Heart left ventricle (tissue), 16 donors: ENCODE measurements at regions not wholly inside any gene's neighbourhood (a gene's known extent, or its start where the extent isn't known, plus 50 kb on each side); places are given as distances from the start of the nearest gene placed in this dataset.
A peak's percentile ranks its signal among the peaks of the same experiment; 100 is the strongest.

ENCODE experiments used
- ATAC-seq, 4 donors: fragments of 200-7000 bp; cut with Tn5 transposase; one replicate each; pipeline ENCODE4 v1.9.1; 2020 to 2022; ENCODE audit warnings: moderate library complexity in 4 of 4, mild to moderate bottlenecking in 3 of 4, moderate number of reproducible peaks in 1 of 4
- DNase-seq, 5 donors: peaks; one replicate each; pipeline ENCODE4 v3.0.0-alpha.2; 2020
- H3K27ac ChIP-seq, 12 donors: fragments of 200-600 bp; sonication (generic) in 4 of 12; one replicate each; pipeline versions ENCODE4 v1.5.0 to v1.8.0; 2016 to 2022; ENCODE audit warnings: mild to moderate bottlenecking in 2 of 12
- H3K27me3 ChIP-seq, 9 donors: fragments of 200-600 bp; sonication (generic) in 2 of 9; one replicate each; pipeline versions ENCODE4 v1.5.1 to v1.8.0; 2016 to 2022; ENCODE audit warnings: mild to moderate bottlenecking in 3 of 9
- H3K36me3 ChIP-seq, 9 donors: fragments of 200-600 bp; sonication (generic) in 2 of 9; one replicate each; pipeline versions ENCODE4 v1.5.0 to v1.8.0; 2018 to 2022; ENCODE audit warnings: mild to moderate bottlenecking in 2 of 9
- H3K4me1 ChIP-seq, 12 donors: fragments of 200-600 bp; sonication (generic) in 4 of 12; one replicate each; pipeline versions ENCODE4 v1.5.0 to v1.8.0; 2016 to 2022; ENCODE audit warnings: mild to moderate bottlenecking in 3 of 12
- H3K4me3 ChIP-seq, 12 donors: fragments of 200-600 bp; sonication (generic) in 4 of 12; one replicate each; pipeline versions ENCODE4 v1.5.0 to v1.8.0; 2017 to 2022; ENCODE audit warnings: mild to moderate bottlenecking in 9 of 12, moderate library complexity in 4 of 12
- H3K9me3 ChIP-seq, 12 donors: fragments of 200-600 bp; sonication (generic) in 4 of 12; one replicate each; pipeline versions ENCODE4 v1.5.0 to v1.8.0; 2016 to 2022; ENCODE audit warnings: mild to moderate bottlenecking in 1 of 12
- POLR2A ChIP-seq, 2 donors: fragments of 450-650 bp; IDR thresholded peaks; one replicate each; pipeline ENCODE4 v1.6.1; 2017; ENCODE audit warnings: antibody characterized with exemption in 2 of 2, mild to moderate bottlenecking in 2 of 2, moderate library complexity in 2 of 2
- WGBS, 4 donors: extraction: QIAGEN DNeasy Blood & Tissue Kit in 2 of 4; methylation state at CpG; one replicate each; pipeline versions ENCODE4 v1.1.5 to v1.1.7; 2013 to 2018; 5-methylcytosine and 5-hydroxymethylcytosine counted together
- intact Hi-C, 10 donors: fragments of 100-400 bp; cut with DNase I; formaldehyde crosslinking; loops; one replicate each; pipeline versions ENCODE4 v1.11.1 to v1.14.2; 2022
- TF ChIP-seq, protein P1 (sequence below), 12 donors: fragments of 200-600 bp; sonication (generic) in 4 of 12; IDR thresholded peaks; one replicate each; pipeline versions ENCODE4 v1.5.0 to v1.8.0; 2018 to 2022; ENCODE audit warnings: antibody characterized with exemption in 12 of 12, mild to moderate bottlenecking in 5 of 12
- donor health status: ischemic (EF 13 %, LVEDD 7.1; RV severe dilation, severe dysfunction).
- donor health status: healthy with polysubstance abuse.
- donor health status: DM: no; HTN: yes; CAD: no.
- donor health status: DM: no; HTN: no; CAD: no.
- donor health status: ischemic (EF 25% LVEDD 6.9; RV normal size, moderate dysfunction).
- donor health status: ischemic (EF 25% LVEDD 5.7; RV mildly dilated, moderate dysfunction).
- donor health status: healthy.
- donor health status: DM: yes; HTN: yes; CAD: no.
- donor health status: ischemic (EF 35%, LVEDD 5.7; RV mildly dilated, moderate dysfunction).
- donor health status: nonischemic (EF 11% LVEDD 7.7; RV severe dilation, severe dysfunction).
- donor health status: DM: yes; HTN: yes; CAD: no.
- donor health status: PGD.
- donor health status: ischemic (EF 29% LVEDD 5.4; RV normal size, mild dysfunction).
- donor health status: nonischemic (EF 23%, LVEDD 6.1; RV moderate dilation, normal function).

DNA sequence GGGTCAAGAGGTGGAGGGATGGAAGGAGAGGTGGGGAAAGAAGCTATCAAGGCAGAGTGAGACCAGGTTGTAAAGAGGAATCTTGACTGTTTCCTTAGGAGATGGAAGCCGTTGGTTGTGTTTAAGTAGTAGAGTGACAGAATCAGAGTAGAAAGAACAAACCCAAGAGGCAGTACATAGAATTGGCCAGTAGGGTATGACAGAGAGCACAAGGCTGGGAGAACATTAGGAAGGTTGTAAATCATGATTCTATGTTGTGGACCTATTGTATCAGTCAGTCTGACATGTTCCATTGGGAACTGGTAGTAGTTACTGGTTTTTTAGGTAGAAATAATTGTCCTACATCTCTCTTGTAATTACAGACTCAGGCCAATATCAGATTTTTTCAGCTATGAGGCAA, 486.9 kb upstream of the USP24 start:
- intact Hi-C loops, result loop anchor here in 2 of 10 donors (5.0 to 10.0 kb wide), 2 partner anchors 875 to 883 kb away; partner anchors contain the start of gene PLPP3 (in 1 of the 2)
- WGBS, 4 donors, result 67 to 79% (median 77%) methylated on average over 1 of the region's 1 CpG

DNA sequence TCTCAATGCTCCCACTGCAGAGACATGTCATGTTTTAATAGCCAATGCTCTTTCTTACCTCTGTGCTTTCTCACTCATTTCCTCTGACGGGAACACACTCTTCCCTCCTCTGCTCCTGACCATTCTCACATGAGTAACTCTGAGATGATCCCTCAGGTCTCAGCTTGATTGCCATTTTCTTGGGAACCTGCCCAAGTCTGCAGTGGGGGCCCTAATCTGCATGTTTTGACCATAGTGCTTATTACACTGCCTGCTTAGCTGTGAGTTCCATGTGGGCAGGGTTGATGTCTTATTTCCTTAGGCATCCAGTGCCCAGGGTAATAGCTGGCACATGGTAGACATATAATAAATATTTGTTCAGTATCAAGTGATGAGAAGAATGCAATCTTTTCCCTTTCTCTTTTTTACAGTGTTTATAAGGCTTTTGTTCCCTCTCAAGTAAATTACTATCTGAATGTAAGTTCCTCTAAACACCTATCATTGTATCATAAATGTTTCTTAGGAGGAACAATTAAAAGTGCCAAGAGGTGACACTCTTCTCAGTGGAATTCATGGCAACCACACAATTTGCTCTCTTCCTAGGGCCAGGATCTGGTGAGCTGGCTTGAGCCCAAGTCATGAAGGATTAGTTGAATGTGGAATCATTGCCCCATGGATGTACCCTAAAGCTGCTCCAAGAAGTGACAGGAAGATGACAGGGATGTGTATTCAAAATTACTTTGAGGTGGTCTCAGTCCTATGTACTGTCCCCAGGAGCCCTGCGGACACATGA, 485.4 kb upstream of the USP24 start:
- no peak overlapping the region for H3K27ac ChIP-seq
- intact Hi-C loops, result loop anchor here in 2 of 10 donors (5.0 to 10.0 kb wide), 2 partner anchors 877 to 884 kb away; partner anchors contain the start of gene PLPP3 (in 1 of the 2)

More for the DNA sequence above, 486.9 kb upstream of the USP24 start:
- no peaks in the 10 kb centered on the region for H3K27me3 ChIP-seq
- H3K27ac ChIP-seq, result no peak overlapping the region
- no peaks in the 10 kb centered on the region for H3K9me3 ChIP-seq
- no peaks in the 10 kb centered on the region for H3K36me3 ChIP-seq
- no peak overlapping the region for H3K4me3 ChIP-seq
- TF ChIP-seq, protein P1, sequence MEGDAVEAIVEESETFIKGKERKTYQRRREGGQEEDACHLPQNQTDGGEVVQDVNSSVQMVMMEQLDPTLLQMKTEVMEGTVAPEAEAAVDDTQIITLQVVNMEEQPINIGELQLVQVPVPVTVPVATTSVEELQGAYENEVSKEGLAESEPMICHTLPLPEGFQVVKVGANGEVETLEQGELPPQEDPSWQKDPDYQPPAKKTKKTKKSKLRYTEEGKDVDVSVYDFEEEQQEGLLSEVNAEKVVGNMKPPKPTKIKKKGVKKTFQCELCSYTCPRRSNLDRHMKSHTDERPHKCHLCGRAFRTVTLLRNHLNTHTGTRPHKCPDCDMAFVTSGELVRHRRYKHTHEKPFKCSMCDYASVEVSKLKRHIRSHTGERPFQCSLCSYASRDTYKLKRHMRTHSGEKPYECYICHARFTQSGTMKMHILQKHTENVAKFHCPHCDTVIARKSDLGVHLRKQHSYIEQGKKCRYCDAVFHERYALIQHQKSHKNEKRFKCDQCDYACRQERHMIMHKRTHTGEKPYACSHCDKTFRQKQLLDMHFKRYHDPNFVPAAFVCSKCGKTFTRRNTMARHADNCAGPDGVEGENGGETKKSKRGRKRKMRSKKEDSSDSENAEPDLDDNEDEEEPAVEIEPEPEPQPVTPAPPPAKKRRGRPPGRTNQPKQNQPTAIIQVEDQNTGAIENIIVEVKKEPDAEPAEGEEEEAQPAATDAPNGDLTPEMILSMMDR (IDR thresholded peaks at IDR 0.05), result peak; percentile 35 to 73 (median 60)
- no peak for TF ChIP-seq POLR2A (IDR thresholded peaks at IDR 0.05)
- peaks cover 0 to 5% (median 0%) of the 10 kb centered on the region in 12 donors for H3K4me1 ChIP-seq
- DNase-seq, result no peak
- peak in 1 of 4 donors; percentile 51 for ATAC-seq

DNA sequence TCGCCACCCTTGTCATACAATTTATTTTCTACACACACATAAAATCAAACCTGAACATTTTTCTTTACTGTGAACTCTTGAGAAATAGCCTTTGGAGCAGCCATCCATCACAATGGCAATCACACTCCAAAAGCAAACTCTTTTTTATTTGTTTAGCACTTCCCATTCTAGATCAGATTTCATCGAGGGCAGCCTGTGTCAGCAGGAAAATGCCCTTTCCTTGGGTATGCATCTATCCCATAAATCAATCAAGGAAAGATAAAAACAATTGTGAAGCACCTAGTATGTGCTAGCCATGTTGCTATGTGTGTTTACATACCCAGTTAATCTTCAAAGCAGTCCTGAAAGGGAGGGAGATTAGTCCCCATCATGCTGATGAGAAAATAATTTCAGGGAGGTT, 484.1 kb upstream of the USP24 start:
- no peak for TF ChIP-seq POLR2A (IDR thresholded peaks at IDR 0.05)
- TF ChIP-seq, protein P1 (IDR thresholded peaks at IDR 0.05), result no peak
- H3K4me3 ChIP-seq, result no peak overlapping the region
- ATAC-seq, result no peak
- H3K4me1 ChIP-seq, result peaks cover 0 to 25% (median 4%) of the 10 kb centered on the region in 12 donors
- H3K27me3 ChIP-seq, result no peaks in the 10 kb centered on the region
- WGBS, 4 donors, result 79 to 83% (median 81%) methylated on average over 2 of the region's 2 CpGs
- intact Hi-C loops, result no loop called here
- H3K36me3 ChIP-seq, result no peaks in the 10 kb centered on the region
- H3K27ac ChIP-seq, result no peak overlapping the region
- no peak for DNase-seq
- H3K9me3 ChIP-seq, result no peaks in the 10 kb centered on the region

More for the DNA sequence above, 485.4 kb upstream of the USP24 start:
- Histone ChIP-seq H3K27me3 (no peaks in the 10 kb centered on the region), H3K4me3 (no peak overlapping the region), H3K9me3 (no peaks in the 10 kb centered on the region), H3K4me1 (peaks cover 0 to 16% (median under 1%) of the 10 kb centered on the region in 12 donors), H3K36me3 (no peaks in the 10 kb centered on the region)
- TF ChIP-seq POLR2A (IDR thresholded peaks at IDR 0.05), result no peak
- TF ChIP-seq, protein P1 (IDR thresholded peaks at IDR 0.05), result no peak
- DNase-seq (no peak), ATAC-seq (no peak)
- 49 to 98% (median 71%) methylated on average over 2 of the region's 2 CpGs for WGBS, 4 donors

DNA sequence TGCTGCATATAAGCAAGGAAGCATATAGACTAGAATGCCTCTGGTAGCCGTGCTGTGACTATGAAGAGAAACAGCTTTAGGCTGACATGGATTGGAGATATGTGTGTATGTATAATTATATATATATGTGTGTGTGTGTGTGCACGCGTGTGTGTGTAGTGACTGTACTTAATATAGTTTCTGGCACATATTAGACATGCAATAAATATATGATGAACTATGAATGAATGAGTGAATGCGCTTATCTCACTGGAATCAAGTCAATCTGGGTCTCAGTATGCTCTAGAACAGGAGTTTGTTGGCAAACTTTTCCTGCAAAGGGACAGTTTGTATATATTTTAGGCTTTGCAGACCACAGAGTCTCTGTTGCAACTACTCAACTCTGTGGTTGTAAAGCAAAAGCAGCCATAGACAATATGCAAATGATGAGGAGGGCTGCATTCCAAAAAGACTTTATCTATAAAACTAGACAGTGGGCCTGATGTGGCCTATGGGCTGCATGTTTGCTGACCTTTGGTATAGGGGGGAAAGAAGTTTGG, 482.9 kb upstream of the USP24 start:
- no peak for DNase-seq

More for the DNA sequence above, 482.9 kb upstream of the USP24 start:
- TF ChIP-seq POLR2A (IDR thresholded peaks at IDR 0.05), result no peak
- TF ChIP-seq, protein P1 (IDR thresholded peaks at IDR 0.05), result no peak
- Histone ChIP-seq H3K27me3 (no peaks in the 10 kb centered on the region), H3K27ac (no peak overlapping the region), H3K9me3 (no peaks in the 10 kb centered on the region), H3K4me1 (peaks cover 0 to 28% (median 4%) of the 10 kb centered on the region in 12 donors), H3K36me3 (no peaks in the 10 kb centered on the region), H3K4me3 (no peak overlapping the region)
- no peak for ATAC-seq
- WGBS, 4 donors, result 75 to 94% (median 84%) methylated on average over 4 of the region's 4 CpGs
- intact Hi-C loops, result no loop called here
